ENCODE measurements at regions not wholly inside any gene's neighbourhood (a gene's known extent, or its start where the extent isn't known, plus 50 kb on each side); places are given as distances from the start of the nearest gene placed in this dataset.

GRCh38 chr11:119560291-119560690 is 137.3 kb upstream of the THY1 start:
- TF ChIP-seq EZH2 (IDR thresholded peaks at IDR 0.05; ENCODE audit: low read length, missing control alignments) (no peak), CTCF (conservative IDR thresholded peaks at IDR 0.05 in 1 of 2, IDR thresholded peaks at IDR 0.05 in 1 of 2; ENCODE audit: low read depth in 1 of 2, low read length in 2 of 2) (no peak)

Measured in fibroblast of lung (primary cell).